Ectodermal cell (in vitro differentiated cells): ENCODE measurements at regions not wholly inside any gene's neighbourhood (a gene's known extent, or its start where the extent isn't known, plus 50 kb on each side); places are given as distances from the start of the nearest gene placed in this dataset.

Experiments
- H3K27ac ChIP-seq: 2 replicates; pipeline ENCODE4 v1.7.0; 2013; ENCODE audit warnings: mild to moderate bottlenecking, low read depth, low read length; ENCODE audit not compliant: insufficient read depth, poor library complexity, severe bottlenecking
- H3K27me3 ChIP-seq: 2 replicates; pipeline ENCODE4 v1.7.0; 2013; ENCODE audit warnings: mild to moderate bottlenecking, low read length; ENCODE audit not compliant: insufficient read depth, control insufficient read depth, poor library complexity, severe bottlenecking
- H3K36me3 ChIP-seq: one replicate; pipeline ENCODE4 v1.7.0; 2013; ENCODE audit warnings: low read length; ENCODE audit not compliant: control insufficient read depth, insufficient read depth
- H3K4me1 ChIP-seq: one replicate; pipeline ENCODE4 v1.7.0; 2013; ENCODE audit warnings: low read length; ENCODE audit not compliant: control insufficient read depth, insufficient read depth
- H3K4me3 ChIP-seq: 2 replicates; pipeline ENCODE4 v1.7.0; 2013; ENCODE audit warnings: low read depth, low read length, control low read depth; ENCODE audit not compliant: insufficient read depth
- H3K9me3 ChIP-seq: 2 replicates; pipeline ENCODE4 v1.7.0; 2013; ENCODE audit warnings: mild to moderate bottlenecking, low read length, moderate library complexity; ENCODE audit not compliant: control insufficient read depth
- WGBS, 2 experiments: methylation state at CpG; one replicate each; pipeline ENCODE4 v1.1.7; 2013; ENCODE audit warnings: missing lambda C conversion rate in 2 of 2; 5-methylcytosine and 5-hydroxymethylcytosine counted together

DNA sequence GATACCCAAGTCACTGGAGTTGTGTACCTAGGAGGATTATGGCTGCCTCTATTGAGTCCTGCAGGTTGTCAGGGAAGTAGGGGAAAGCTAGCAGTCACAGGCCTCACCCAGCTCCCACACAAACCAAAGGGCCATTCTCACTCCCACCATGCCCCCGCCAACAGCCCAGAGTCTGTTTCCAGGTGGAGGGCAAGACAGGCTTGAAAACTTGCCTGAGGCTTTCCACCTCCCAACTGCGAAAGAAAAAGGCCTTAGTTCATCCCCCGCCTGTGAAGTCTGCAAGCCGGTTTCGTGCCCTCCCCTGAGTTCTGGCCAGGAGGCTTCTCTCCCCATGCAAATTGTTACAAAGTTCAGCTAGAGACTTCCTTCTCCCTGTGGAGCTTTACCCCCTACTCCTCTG is 270.3 kb downstream of the TXNL1 start:
- no peaks in the 10 kb centered on the region for H3K4me1 ChIP-seq
- H3K27ac ChIP-seq: no peak overlapping the region
- H3K27me3 ChIP-seq: no peaks in the 10 kb centered on the region
- no peaks in the 10 kb centered on the region for H3K9me3 ChIP-seq
- no peak overlapping the region for H3K4me3 ChIP-seq
- no peaks in the 10 kb centered on the region for H3K36me3 ChIP-seq
- 91 to 92% methylated on average over 5 of the region's 5 CpGs for WGBS, 2 experiments

DNA sequence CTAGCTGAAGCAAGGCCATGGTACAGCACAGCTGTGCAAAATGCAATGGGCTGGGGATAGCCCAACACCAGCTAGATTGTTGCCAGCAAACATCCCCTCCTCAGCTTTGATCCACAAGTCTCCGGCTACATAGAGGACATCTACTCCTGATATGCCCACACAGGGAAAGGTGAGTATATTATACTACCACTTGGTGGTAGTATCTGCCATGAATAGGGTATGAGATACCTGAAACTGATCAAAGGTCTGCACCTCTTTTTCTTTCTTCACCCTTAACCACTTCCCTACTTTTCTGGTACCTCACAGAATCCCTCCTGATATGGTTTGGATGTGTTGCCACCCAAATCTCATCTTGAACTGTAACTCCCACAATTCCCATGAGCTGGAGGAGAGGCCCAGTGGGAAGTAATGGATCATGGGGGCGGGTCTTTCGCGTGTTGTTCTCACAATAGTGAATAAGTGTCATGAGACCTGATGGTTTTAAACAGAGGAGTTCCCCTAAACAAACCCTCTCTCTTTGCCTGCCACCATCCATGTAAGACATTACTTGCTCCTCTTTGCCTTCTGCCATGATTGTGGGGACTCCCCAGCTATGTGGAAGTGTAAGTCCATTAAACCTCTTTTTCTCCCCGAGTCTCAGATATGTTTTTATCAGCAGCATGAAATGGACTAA is 279.6 kb downstream of the TXNL1 start:
- 98% methylated on average over 4 to 5 of the region's 5 CpGs for WGBS, 2 experiments
- H3K4me3 ChIP-seq: no peak overlapping the region

DNA sequence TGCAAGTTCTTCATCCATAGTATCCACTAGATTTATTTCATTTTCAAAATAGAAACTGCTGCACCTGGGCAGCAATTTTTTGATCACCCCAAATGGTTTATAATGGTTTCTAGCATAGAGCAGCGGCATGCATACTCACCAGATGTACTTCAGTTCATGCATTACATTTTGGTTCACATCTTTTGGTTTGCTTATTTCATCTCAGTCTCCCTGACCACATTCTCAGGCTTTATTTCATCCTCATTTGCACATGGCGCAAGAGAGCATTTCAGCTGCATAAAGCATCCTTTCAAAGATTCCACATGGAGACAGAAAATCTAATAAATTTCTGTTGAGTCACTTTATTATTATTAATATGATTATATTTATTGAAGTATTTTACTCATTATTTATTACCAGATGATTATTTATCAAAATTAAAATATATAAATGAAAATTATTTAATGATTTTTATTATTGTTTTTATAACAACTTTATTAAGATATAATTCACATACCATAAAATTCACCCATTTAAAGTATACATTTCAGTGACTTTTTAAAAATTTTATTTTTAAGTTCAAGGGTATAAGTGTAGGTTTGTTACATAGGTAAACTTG is 284.6 kb downstream of the TXNL1 start:
- H3K36me3 ChIP-seq: no peaks in the 10 kb centered on the region
- no peaks in the 10 kb centered on the region for H3K9me3 ChIP-seq
- no peak overlapping the region for H3K4me3 ChIP-seq
- WGBS, 2 experiments: 92 to 95% methylated on average over 2 of the region's 2 CpGs
- H3K27ac ChIP-seq: no peak overlapping the region
- H3K4me1 ChIP-seq: peaks cover 7% of the 10 kb centered on the region
- H3K27me3 ChIP-seq: no peaks in the 10 kb centered on the region

More for the DNA sequence above, 279.6 kb downstream of the TXNL1 start:
- H3K4me1 ChIP-seq: no peaks in the 10 kb centered on the region
- no peaks in the 10 kb centered on the region for H3K36me3 ChIP-seq
- no peaks in the 10 kb centered on the region for H3K27me3 ChIP-seq
- H3K27ac ChIP-seq: no peak overlapping the region
- H3K9me3 ChIP-seq: no peaks in the 10 kb centered on the region

GRCh38 chr18:56351911-56352500 is 286.4 kb downstream of the TXNL1 start:
- 46 to 56% methylated on average over 6 of the region's 6 CpGs for WGBS, 2 experiments
- H3K36me3 ChIP-seq: no peaks in the 10 kb centered on the region
- H3K27ac ChIP-seq: no peak overlapping the region
- H3K27me3 ChIP-seq: no peaks in the 10 kb centered on the region
- peaks cover 7% of the 10 kb centered on the region for H3K4me1 ChIP-seq
- no peaks in the 10 kb centered on the region for H3K9me3 ChIP-seq
- no peak overlapping the region for H3K4me3 ChIP-seq

GRCh38 chr18:56337507-56337906 is 300.9 kb downstream of the TXNL1 start:
- WGBS, 2 experiments: 87 to 92% methylated on average over 4 of the region's 4 CpGs
- no peaks in the 10 kb centered on the region for H3K36me3 ChIP-seq

GRCh38 chr18:56333839-56334238 is 304.6 kb downstream of the TXNL1 start:
- no peaks in the 10 kb centered on the region for H3K27me3 ChIP-seq
- H3K4me1 ChIP-seq: no peaks in the 10 kb centered on the region
- H3K36me3 ChIP-seq: no peaks in the 10 kb centered on the region
- no peak overlapping the region for H3K27ac ChIP-seq
- 70 to 100% methylated on average over 1 to 2 of the region's 2 CpGs for WGBS, 2 experiments
- no peaks in the 10 kb centered on the region for H3K9me3 ChIP-seq
- no peak overlapping the region for H3K4me3 ChIP-seq

More at GRCh38 chr18:56337507-56337906, 300.9 kb downstream of the TXNL1 start:
- no peak overlapping the region for H3K27ac ChIP-seq
- H3K9me3 ChIP-seq: no peaks in the 10 kb centered on the region
- H3K27me3 ChIP-seq: no peaks in the 10 kb centered on the region
- no peak overlapping the region for H3K4me3 ChIP-seq
- no peaks in the 10 kb centered on the region for H3K4me1 ChIP-seq

DNA sequence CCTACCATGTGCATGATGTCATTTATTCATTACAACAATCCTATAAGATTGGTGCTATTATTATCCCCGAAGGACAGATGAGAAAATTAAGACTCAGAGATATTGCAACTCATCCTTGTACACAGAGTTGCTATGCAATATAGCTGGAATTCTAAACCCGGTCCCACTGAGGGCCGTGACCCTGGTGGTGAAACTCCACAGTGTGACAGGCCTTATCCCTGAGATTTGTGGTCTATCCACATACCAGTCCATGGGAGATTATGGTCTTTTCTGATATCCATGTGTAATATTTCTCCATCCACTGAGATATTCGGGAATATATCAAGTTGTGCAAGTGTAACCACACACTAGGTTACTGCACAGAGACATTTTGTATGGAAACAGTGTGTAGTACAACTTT is 305.2 kb downstream of the TXNL1 start:
- H3K27ac ChIP-seq: no peak overlapping the region
- H3K4me1 ChIP-seq: no peaks in the 10 kb centered on the region
- H3K9me3 ChIP-seq: no peaks in the 10 kb centered on the region
- H3K36me3 ChIP-seq: no peaks in the 10 kb centered on the region
- WGBS, 2 experiments: 92 to 96% methylated on average over 4 of the region's 4 CpGs
- no peaks in the 10 kb centered on the region for H3K27me3 ChIP-seq
- no peak overlapping the region for H3K4me3 ChIP-seq

- H3K27ac ChIP-seq: no peak overlapping the region
- no peak overlapping the region for H3K4me3 ChIP-seq
- WGBS, 2 experiments: 81 to 86% methylated on average over 4 of the region's 4 CpGs
- H3K4me1 ChIP-seq: no peaks in the 10 kb centered on the region
- no peaks in the 10 kb centered on the region for H3K27me3 ChIP-seq
- no peaks in the 10 kb centered on the region for H3K36me3 ChIP-seq
- no peaks in the 10 kb centered on the region for H3K9me3 ChIP-seq
Measured at GRCh38 chr18:56332371-56332770, 306.0 kb downstream of the TXNL1 start.

DNA sequence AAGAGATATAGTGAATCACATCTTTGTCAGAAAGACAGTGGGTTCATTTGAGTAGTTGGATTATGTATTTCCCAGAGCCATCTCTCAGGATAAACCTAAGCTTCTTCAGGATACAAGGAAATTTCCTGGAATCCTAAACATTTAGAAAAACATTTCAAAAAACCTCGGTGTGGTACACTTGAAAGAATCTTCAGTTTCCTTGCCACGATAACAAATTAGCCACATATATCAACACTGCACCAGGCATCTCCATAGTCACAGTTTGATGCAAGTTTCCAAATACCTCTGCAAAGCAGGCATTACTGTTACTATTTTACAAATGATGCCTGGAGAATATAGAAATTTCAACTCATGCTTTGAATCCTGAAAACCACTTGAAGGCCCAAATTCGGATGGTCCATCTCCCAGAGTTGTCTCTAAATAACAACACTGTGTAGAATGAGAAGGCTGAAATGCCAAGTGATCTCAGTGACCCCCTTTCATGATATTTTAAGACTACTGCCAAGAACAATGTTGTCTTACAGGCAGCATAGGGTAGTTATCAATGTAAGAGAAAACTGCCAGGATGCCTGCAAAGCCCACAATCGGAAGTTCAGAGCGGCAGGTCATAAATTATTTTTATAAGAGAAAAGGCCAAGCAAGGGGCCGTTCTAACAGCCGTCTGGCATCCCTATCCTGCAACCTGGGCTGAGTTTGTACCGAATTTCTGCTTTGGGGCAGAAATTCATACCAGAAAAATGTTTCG is 307.9 kb downstream of the TXNL1 start:
- Histone ChIP-seq H3K27ac (no peak overlapping the region), H3K27me3 (no peaks in the 10 kb centered on the region), H3K36me3 (no peaks in the 10 kb centered on the region), H3K4me1 (no peaks in the 10 kb centered on the region), H3K9me3 (no peaks in the 10 kb centered on the region), H3K4me3 (no peak overlapping the region)
- 88% methylated on average over 9 of the region's 9 CpGs for whole genome bisulfite sequencing, 2 experiments

DNA sequence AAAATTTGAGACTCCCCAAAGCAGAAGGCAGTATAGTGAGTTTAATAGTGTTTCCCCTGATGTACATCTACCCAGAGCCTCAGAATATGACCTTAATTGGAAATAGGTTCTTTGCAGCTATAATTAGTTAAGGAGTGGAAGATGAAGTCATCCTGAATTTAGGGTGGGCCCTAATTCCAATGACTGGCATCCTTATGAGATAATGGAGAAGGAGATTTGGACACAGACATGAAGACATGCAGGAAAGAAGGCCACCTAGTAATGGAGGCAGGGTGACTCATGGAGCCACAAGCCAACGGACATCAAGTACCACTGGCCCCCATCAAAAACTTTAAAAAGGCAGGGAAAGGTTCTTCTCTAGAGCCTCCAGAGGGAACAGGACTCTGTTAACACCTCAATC is 308.9 kb downstream of the TXNL1 start:
- H3K9me3 ChIP-seq: no peaks in the 10 kb centered on the region
- H3K4me3 ChIP-seq: no peak overlapping the region
- H3K36me3 ChIP-seq: no peaks in the 10 kb centered on the region
- 85 to 95% methylated on average over 1 of the region's 1 CpG for WGBS, 2 experiments
- H3K27me3 ChIP-seq: no peaks in the 10 kb centered on the region
- no peaks in the 10 kb centered on the region for H3K4me1 ChIP-seq
- no peak overlapping the region for H3K27ac ChIP-seq
